Sigmoid colon (tissue), 4 donors: ENCODE measurements at regions not wholly inside any gene's neighbourhood (a gene's known extent, or its start where the extent isn't known, plus 50 kb on each side); places are given as distances from the start of the nearest gene placed in this dataset.

ENCODE experiments used
- POLR2A ChIP-seq, 2 donors: fragments of 450-650 bp; IDR thresholded peaks; one replicate each; pipeline ENCODE4 v1.6.1; 2016; ENCODE audit warnings: antibody characterized with exemption in 2 of 2, mild to moderate bottlenecking in 2 of 2, moderate library complexity in 2 of 2
- POLR2AphosphoS5 ChIP-seq, 4 donors: sonication (generic); formaldehyde crosslinking; IDR thresholded peaks; one replicate each; pipeline ENCODE4 v1.6.1; 2017; ENCODE audit warnings: antibody characterized with exemption in 4 of 4
- TF ChIP-seq, protein P1 (sequence below), 4 experiments: fragments of 450-650 bp in 3 of 4; fragments of 200-600 bp in 1 of 4; IDR thresholded peaks; one replicate each; pipeline ENCODE4 v1.5.1; 2016 to 2019; ENCODE audit warnings: antibody characterized with exemption in 4 of 4, mild to moderate bottlenecking in 3 of 4, moderate library complexity in 2 of 4

DNA sequence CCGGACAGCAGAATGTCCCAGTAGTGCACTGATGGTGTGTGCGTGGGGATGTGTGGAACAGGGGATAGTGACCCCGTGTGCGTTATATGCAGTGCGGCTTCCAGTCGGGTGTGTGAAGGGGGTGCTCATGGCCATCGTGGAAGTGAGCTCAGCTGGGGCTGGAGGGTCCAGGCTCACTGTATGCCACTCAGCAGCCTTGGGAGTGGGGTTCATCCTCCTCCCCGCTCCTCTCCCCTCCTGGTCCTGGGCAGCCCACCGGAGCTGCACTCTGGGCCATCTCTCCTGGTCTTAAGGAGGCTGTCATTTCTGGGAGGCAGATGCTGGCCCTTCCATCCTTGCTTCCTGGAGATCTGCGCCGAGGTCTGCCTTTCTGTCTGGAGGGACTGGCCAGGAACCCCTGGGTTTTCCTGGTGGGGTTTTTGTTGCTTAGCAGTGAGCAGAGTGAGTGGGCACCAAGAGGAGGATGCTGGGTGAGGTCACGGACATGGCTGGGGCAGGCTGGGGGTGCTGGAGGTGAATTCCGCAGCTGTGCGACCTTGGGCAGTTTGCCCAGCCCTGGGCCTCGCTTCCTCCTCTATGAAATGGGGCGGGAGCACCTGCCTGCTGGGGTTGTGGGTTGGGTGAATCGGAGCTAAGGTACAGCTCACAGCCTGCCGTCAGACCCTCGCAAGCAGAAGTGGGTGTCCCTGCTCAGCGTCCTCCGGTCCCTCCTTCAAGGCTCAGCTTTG lies 164.1 kb downstream of the SEC14L1 start:
- TF ChIP-seq, protein P1, sequence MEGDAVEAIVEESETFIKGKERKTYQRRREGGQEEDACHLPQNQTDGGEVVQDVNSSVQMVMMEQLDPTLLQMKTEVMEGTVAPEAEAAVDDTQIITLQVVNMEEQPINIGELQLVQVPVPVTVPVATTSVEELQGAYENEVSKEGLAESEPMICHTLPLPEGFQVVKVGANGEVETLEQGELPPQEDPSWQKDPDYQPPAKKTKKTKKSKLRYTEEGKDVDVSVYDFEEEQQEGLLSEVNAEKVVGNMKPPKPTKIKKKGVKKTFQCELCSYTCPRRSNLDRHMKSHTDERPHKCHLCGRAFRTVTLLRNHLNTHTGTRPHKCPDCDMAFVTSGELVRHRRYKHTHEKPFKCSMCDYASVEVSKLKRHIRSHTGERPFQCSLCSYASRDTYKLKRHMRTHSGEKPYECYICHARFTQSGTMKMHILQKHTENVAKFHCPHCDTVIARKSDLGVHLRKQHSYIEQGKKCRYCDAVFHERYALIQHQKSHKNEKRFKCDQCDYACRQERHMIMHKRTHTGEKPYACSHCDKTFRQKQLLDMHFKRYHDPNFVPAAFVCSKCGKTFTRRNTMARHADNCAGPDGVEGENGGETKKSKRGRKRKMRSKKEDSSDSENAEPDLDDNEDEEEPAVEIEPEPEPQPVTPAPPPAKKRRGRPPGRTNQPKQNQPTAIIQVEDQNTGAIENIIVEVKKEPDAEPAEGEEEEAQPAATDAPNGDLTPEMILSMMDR (IDR thresholded peaks at IDR 0.05): no peak
- TF ChIP-seq POLR2A (IDR thresholded peaks at IDR 0.05) (no peak), POLR2AphosphoS5 (IDR thresholded peaks at IDR 0.05) (no peak)
